ENCODE measurements at regions not wholly inside any gene's neighbourhood (a gene's known extent, or its start where the extent isn't known, plus 50 kb on each side); places are given as distances from the start of the nearest gene placed in this dataset.

GRCh38 chr2:217623281-217623912 lies 379.4 kb downstream of the TNS1 start:
- Histone ChIP-seq H3K4me3 (no peak overlapping the region), H3K27ac (no peak overlapping the region), H3K9me3 (no peaks in the 10 kb centered on the region), H3K36me3 (replicated peaks in 1 of 2; ENCODE audit: insufficient read depth in 1 of 2, low read depth in 2 of 2) (no peaks in the 10 kb centered on the region), H3K27me3 (no peaks in the 10 kb centered on the region), H3K4me1 (no peaks in the 10 kb centered on the region)
- no peak for TF ChIP-seq POLR2A (IDR thresholded peaks at IDR 0.05)
- TF ChIP-seq, protein P1, sequence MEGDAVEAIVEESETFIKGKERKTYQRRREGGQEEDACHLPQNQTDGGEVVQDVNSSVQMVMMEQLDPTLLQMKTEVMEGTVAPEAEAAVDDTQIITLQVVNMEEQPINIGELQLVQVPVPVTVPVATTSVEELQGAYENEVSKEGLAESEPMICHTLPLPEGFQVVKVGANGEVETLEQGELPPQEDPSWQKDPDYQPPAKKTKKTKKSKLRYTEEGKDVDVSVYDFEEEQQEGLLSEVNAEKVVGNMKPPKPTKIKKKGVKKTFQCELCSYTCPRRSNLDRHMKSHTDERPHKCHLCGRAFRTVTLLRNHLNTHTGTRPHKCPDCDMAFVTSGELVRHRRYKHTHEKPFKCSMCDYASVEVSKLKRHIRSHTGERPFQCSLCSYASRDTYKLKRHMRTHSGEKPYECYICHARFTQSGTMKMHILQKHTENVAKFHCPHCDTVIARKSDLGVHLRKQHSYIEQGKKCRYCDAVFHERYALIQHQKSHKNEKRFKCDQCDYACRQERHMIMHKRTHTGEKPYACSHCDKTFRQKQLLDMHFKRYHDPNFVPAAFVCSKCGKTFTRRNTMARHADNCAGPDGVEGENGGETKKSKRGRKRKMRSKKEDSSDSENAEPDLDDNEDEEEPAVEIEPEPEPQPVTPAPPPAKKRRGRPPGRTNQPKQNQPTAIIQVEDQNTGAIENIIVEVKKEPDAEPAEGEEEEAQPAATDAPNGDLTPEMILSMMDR (IDR thresholded peaks at IDR 0.05): no peak
- no peak for DNase-seq
- 83 to 89% methylated on average over 2 of the region's 2 CpGs for WGBS, 2 donors
- ATAC-seq: no peak
- intact Hi-C loops (cut with DNase I): no loop called here

DNA sequence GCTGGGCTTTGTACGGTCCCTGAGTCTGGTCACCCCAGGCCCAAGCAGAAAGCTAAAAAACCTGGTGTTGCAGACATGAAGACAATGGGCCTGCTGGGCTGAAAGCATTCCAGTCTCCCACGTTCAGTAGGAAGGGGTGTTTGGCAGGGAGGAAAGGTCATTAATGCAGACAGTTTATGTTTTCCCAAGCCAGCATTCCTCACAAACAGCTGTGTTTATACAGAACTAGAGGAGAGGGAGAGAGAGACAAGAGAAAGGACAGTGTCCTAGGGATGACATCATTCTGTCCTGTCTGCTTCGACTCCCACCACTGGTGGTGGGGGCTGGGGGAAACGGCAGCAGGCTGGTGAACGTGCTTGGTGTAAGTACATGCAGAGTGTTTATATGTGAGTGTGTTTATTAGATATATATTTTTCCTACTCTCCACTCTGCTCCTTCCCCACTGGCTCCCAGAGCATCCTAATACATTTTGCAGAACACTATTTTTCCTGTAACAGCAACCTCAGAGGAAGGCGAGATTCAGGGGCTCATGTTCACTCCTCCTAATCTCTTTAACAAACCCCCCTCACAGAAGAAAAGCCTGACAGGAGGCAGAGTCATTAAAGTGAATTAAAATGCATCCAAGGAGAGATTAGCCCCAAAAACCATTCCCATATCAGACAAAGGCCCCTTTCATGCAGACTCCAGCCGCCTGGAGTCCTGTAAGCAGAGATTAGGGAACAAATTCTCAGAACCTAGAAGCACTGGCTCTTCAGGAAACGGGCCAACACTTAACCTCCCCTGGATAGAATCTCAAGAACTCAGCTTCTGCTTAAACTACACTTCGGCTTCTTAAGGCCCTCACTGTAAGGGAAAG lies 380.4 kb downstream of the TNS1 start:
- 51 to 56% methylated on average over 9 of the region's 9 CpGs for WGBS, 2 donors
- no peak for TF ChIP-seq POLR2A (IDR thresholded peaks at IDR 0.05)
- TF ChIP-seq, protein P1 (IDR thresholded peaks at IDR 0.05): no peak
- no peaks in the 10 kb centered on the region for H3K36me3 ChIP-seq (replicated peaks in 1 of 2; ENCODE audit: insufficient read depth in 1 of 2, low read depth in 2 of 2)
- no peak overlapping the region for H3K27ac ChIP-seq
- no peak overlapping the region for H3K4me3 ChIP-seq
- intact Hi-C loops (cut with DNase I): no loop called here
- H3K4me1 ChIP-seq: no peaks in the 10 kb centered on the region
- no peaks in the 10 kb centered on the region for H3K9me3 ChIP-seq
- H3K27me3 ChIP-seq: no peaks in the 10 kb centered on the region
- peak in 1 of 4 donors; percentile 9 for DNase-seq
- no peak for ATAC-seq

- H3K4me1 ChIP-seq: no peaks in the 10 kb centered on the region
- 72 to 85% methylated on average over 2 of the region's 2 CpGs for WGBS, 2 donors
- no peaks in the 10 kb centered on the region for H3K27me3 ChIP-seq
- ATAC-seq (no peak), DNase-seq (peak in 1 of 4 donors; percentile 14)
- no peaks in the 10 kb centered on the region for H3K36me3 ChIP-seq (replicated peaks in 1 of 2; ENCODE audit: insufficient read depth in 1 of 2, low read depth in 2 of 2)
- intact Hi-C loops (cut with DNase I): no loop called here
- H3K9me3 ChIP-seq: no peaks in the 10 kb centered on the region
- H3K4me3 ChIP-seq: no peak overlapping the region
- H3K27ac ChIP-seq: no peak overlapping the region
- TF ChIP-seq POLR2A (IDR thresholded peaks at IDR 0.05): no peak
- TF ChIP-seq, protein P1 (IDR thresholded peaks at IDR 0.05): no peak
Observed at GRCh38 chr2:217621391-217621801, 381.4 kb downstream of the TNS1 start.

DNA sequence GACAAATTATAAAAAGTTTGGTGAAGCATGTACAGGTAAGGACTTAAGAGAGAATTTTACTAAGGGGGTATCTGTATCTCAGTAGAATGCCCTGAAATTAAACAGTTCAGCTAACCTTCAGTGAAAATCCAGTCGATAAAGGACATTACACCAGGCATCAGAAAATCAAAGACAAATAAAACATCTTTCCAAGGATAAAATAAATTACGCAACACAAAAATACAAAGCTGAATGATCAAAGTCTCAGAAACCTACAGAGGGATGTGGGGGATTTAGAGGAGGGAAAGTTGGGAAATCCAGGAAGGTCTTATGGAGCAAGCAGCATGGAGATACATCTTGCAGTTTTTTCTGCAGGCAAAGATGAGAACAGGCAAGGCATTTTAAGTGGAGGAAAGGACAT lies 384.1 kb downstream of the TNS1 start:
- Histone ChIP-seq H3K4me1 (no peaks in the 10 kb centered on the region), H3K4me3 (no peak overlapping the region), H3K27ac (no peak overlapping the region), H3K36me3 (replicated peaks in 1 of 2; ENCODE audit: insufficient read depth in 1 of 2, low read depth in 2 of 2) (no peaks in the 10 kb centered on the region), H3K27me3 (no peaks in the 10 kb centered on the region), H3K9me3 (no peaks in the 10 kb centered on the region)
- ATAC-seq: no peak
- WGBS, 2 donors: 74 to 83% methylated on average over 2 of the region's 2 CpGs
- DNase-seq: no peak
- intact Hi-C loops (cut with DNase I): no loop called here
- TF ChIP-seq, protein P1 (IDR thresholded peaks at IDR 0.05): no peak

Data from body of pancreas (tissue), 4 donors.